K562 (cell line): ENCODE measurements at regions not wholly inside any gene's neighbourhood (a gene's known extent, or its start where the extent isn't known, plus 50 kb on each side); places are given as distances from the start of the nearest gene placed in this dataset.
"Not testable (repeated sequence)": the region's sequence is repeated elsewhere in the genome, so short reads cannot be mapped to it uniquely, and the experiment has no call there.

Experiments
- CBFA2T3 ChIP-seq: fragments of 450-650 bp; IDR thresholded peaks from 2 replicates; pipeline ENCODE4 v1.6.1; 2017
- HNRNPL ChIP-seq: fragments of 200-400 bp; formaldehyde crosslinking; IDR thresholded peaks from 2 replicates; pipeline ENCODE4 v1.6.1; 2017; ENCODE audit warnings: low read depth, mild to moderate bottlenecking, low read length
- KAT7 ChIP-seq: sonication (generic); formaldehyde crosslinking; IDR thresholded peaks from 2 replicates; pipeline ENCODE4 v1.8.0; 2022; ENCODE audit warnings: missing genetic modification reagents, mild to moderate bottlenecking, borderline replicate concordance
- KAT8 ChIP-seq: fragments of 450-650 bp; IDR thresholded peaks from 2 replicates; pipeline ENCODE4 v1.6.1; 2016; ENCODE audit warnings: low read depth, mild to moderate bottlenecking
- NCOA4 ChIP-seq: fragments of 450-650 bp; IDR thresholded peaks from 2 replicates; pipeline ENCODE4 v1.6.1; 2018; ENCODE audit warnings: mild to moderate bottlenecking; ENCODE audit not compliant: partially characterized antibody
- USF1 ChIP-seq: sonication (generic); formaldehyde crosslinking; IDR thresholded peaks from 2 replicates; pipeline ENCODE4 v1.9.0; 2022; ENCODE audit warnings: mild to moderate bottlenecking, missing genetic modification reagents
- ZKSCAN1 ChIP-seq: fragments of 150-350 bp; IDR thresholded peaks from 2 replicates; pipeline ENCODE4 v1.6.1; 2016; ENCODE audit warnings: low read depth, low read length

GRCh38 chr22:22701557-22701956 is 57.1 kb downstream of the GGTLC2 start:
- not testable (repeated sequence) for TF ChIP-seq HNRNPL; NCOA4; KAT7 (CRISPR knock-in tag); CBFA2T3; KAT8; ZKSCAN1; USF1 (CRISPR knock-in tag)
